WTC11 (cell line): ENCODE measurements at regions not wholly inside any gene's neighbourhood (a gene's known extent, or its start where the extent isn't known, plus 50 kb on each side); places are given as distances from the start of the nearest gene placed in this dataset.

Source experiments
- ATAC-seq: fragments of 200-7000 bp; cut with Tn5 transposase; 2 replicates; pipeline ENCODE4 v1.10.0; 2021; ENCODE audit warnings: mild to moderate bottlenecking, moderate library complexity
- CTCF ChIA-PET: fragments of 300-600 bp; sonication (Branson Sonifier 250); formaldehyde crosslinking; loops from one replicate; lab custom pipeline; 2021; ENCODE audit warnings: antibody characterized with exemption; lab: Charles Lee
- POLR2A ChIA-PET: fragments of 350-600 bp; sonication (Branson Sonifier 250); formaldehyde crosslinking; loops from one replicate; lab custom pipeline; 2021; ENCODE audit warnings: antibody characterized with exemption; lab: Charles Lee
- DNase-seq: peaks from one replicate; pipeline ENCODE4 v3.0.0; 2021; ENCODE audit warnings: low spot score
- H3K27ac Mint-ChIP-seq: 2 replicates; pipeline ENCODE4 v1.8.0; 2021; ENCODE audit warnings: mixed read lengths
- H3K27me3 Mint-ChIP-seq: 2 replicates; pipeline ENCODE4 v1.8.0; 2021; ENCODE audit warnings: low read depth, mild to moderate bottlenecking, moderate library complexity, mixed read lengths
- H3K36me3 Mint-ChIP-seq: 2 replicates; pipeline ENCODE4 v1.8.0; 2021; ENCODE audit warnings: mixed read lengths
- H3K4me1 Mint-ChIP-seq: 2 replicates; pipeline ENCODE4 v1.8.0; 2022; ENCODE audit warnings: mixed read lengths
- H3K4me3 Mint-ChIP-seq: 2 replicates; pipeline ENCODE4 v1.8.0; 2021; ENCODE audit warnings: mild to moderate bottlenecking, moderate library complexity, mixed read lengths
- H3K9me3 Mint-ChIP-seq: 2 replicates; pipeline ENCODE4 v1.8.0; 2021; ENCODE audit warnings: mixed read lengths
- AR ChIP-seq: fragments of 250-450 bp; sonication (Bioruptor Pico); IDR thresholded peaks from 2 replicates; pipeline ENCODE4 v1.9.0; 2021; ENCODE audit warnings: mild to moderate bottlenecking
- ARID4B ChIP-seq: sonication (generic); formaldehyde crosslinking; IDR thresholded peaks from 2 replicates; pipeline ENCODE4 v1.8.0; 2023; ENCODE audit warnings: missing genetic modification reagents, mild to moderate bottlenecking, borderline replicate concordance
- ATF1 ChIP-seq: sonication (generic); formaldehyde crosslinking; IDR thresholded peaks from 2 replicates; pipeline ENCODE4 v1.8.1; 2023; ENCODE audit warnings: mild to moderate bottlenecking, moderate library complexity, missing genetic modification reagents
- CTCF ChIP-seq: fragments of 200-600 bp; IDR thresholded peaks from 2 replicates; pipeline ENCODE4 v1.8.0; 2022; ENCODE audit warnings: antibody characterized with exemption
- GABPB1 ChIP-seq: sonication (generic); formaldehyde crosslinking; IDR thresholded peaks from 2 replicates; pipeline ENCODE4 v1.8.1; 2023; ENCODE audit warnings: mild to moderate bottlenecking, missing genetic modification reagents
- KAT7 ChIP-seq: sonication (generic); formaldehyde crosslinking; IDR thresholded peaks from 2 replicates; pipeline ENCODE4 v1.8.1; 2023; ENCODE audit warnings: missing genetic modification reagents, mild to moderate bottlenecking, borderline replicate concordance
- NR1H2 ChIP-seq: sonication (generic); formaldehyde crosslinking; IDR thresholded peaks from 2 replicates; pipeline ENCODE4 v1.9.0; 2021; ENCODE audit warnings: mild to moderate bottlenecking, moderate library complexity, missing genetic modification reagents
- NR3C1 ChIP-seq: sonication (generic); formaldehyde crosslinking; conservative IDR thresholded peaks from 2 replicates; pipeline ENCODE4 v1.8.1; 2023; ENCODE audit warnings: low read depth, mild to moderate bottlenecking, missing genetic modification reagents
- PRRX2 ChIP-seq: fragments of 250-450 bp; sonication (Bioruptor Pico); IDR thresholded peaks from 2 replicates; pipeline ENCODE4 v1.8.0; 2021; ENCODE audit warnings: mild to moderate bottlenecking
- RELA ChIP-seq: sonication (generic); formaldehyde crosslinking; IDR thresholded peaks from 2 replicates; pipeline ENCODE4 v1.8.1; 2022; ENCODE audit warnings: missing genetic modification reagents, mild to moderate bottlenecking, borderline replicate concordance
- ZNF263 ChIP-seq: sonication (generic); formaldehyde crosslinking; IDR thresholded peaks from 2 replicates; pipeline ENCODE4 v1.8.1; 2022; ENCODE audit warnings: low read depth, mild to moderate bottlenecking, moderate library complexity, missing genetic modification reagents
- ZNF532 ChIP-seq: fragments of 250-450 bp; sonication (Bioruptor Pico); IDR thresholded peaks from 2 replicates; pipeline ENCODE4 v1.9.0; 2021; ENCODE audit warnings: mild to moderate bottlenecking, borderline replicate concordance

GRCh38 chr18:68519336-68519735 is 195.6 kb downstream of the TMX3 start:
- ChIA-PET POLR2A (no interaction called here), CTCF (no interaction called here)
- peaks cover 20% of the 10 kb centered on the region for H3K4me1 Mint-ChIP-seq
- ATAC-seq (no peak), DNase-seq (no peak)
- H3K4me3 Mint-ChIP-seq = no peak overlapping the region
- no peaks in the 10 kb centered on the region for H3K36me3 Mint-ChIP-seq
- no peak overlapping the region for H3K27ac Mint-ChIP-seq
- H3K9me3 Mint-ChIP-seq = no peaks in the 10 kb centered on the region
- no peaks in the 10 kb centered on the region for H3K27me3 Mint-ChIP-seq
- TF ChIP-seq RELA (CRISPR knock-in tag) (no peak), ZNF532 (CRISPR knock-in tag) (no peak), ATF1 (CRISPR knock-in tag) (no peak), ARID4B (CRISPR knock-in tag) (no peak), KAT7 (CRISPR knock-in tag) (no peak)
- TF ChIP-seq, all 79 proteins: peak for 0

GRCh38 chr18:68509902-68510301 is 205.0 kb downstream of the TMX3 start:
- no peak for DNase-seq
- ATAC-seq = no peak
- Mint-ChIP-seq H3K4me3 (no peak overlapping the region), H3K27me3 (no peaks in the 10 kb centered on the region), H3K9me3 (peaks cover 14% of the 10 kb centered on the region), H3K36me3 (peaks cover 6% of the 10 kb centered on the region), H3K4me1 (peaks cover 14% of the 10 kb centered on the region), H3K27ac (no peak overlapping the region)
- no peak for TF ChIP-seq ZNF263
- TF ChIP-seq AR (CRISPR knock-in tag) = no peak
- no peak for TF ChIP-seq CTCF
- no peak for TF ChIP-seq GABPB1 (CRISPR knock-in tag)
- no peak for TF ChIP-seq PRRX2 (CRISPR knock-in tag)
- no peak for TF ChIP-seq NR3C1
- no peak for TF ChIP-seq NR1H2 (CRISPR knock-in tag)
- CTCF ChIA-PET = interaction anchor here (0.7 kb wide), 2 partner anchors 184 to 993 kb away, joined by 3 read pairs; partner anchors contain the start of gene DSEL
- POLR2A ChIA-PET = no interaction called here
